ENCODE measurements at regions not wholly inside any gene's neighbourhood (a gene's known extent, or its start where the extent isn't known, plus 50 kb on each side); places are given as distances from the start of the nearest gene placed in this dataset.
A peak's percentile ranks its signal among the peaks of the same experiment; 100 is the strongest.
"Not testable (repeated sequence)": the region's sequence is repeated elsewhere in the genome, so short reads cannot be mapped to it uniquely, and the experiment has no call there.

GRCh38 chr10:25076506-25077177, 60.2 kb downstream of the THNSL1 start:
- DNase-seq (ENCODE audit: low read depth) = no peak

- DNase-seq (ENCODE audit: low read depth) = no peak
Measured at GRCh38 chr10:25078658-25079431, 62.4 kb downstream of the THNSL1 start.

- peak; percentile 28 for DNase-seq (ENCODE audit: low read depth)
Measured at GRCh38 chr10:25080880-25081581, 64.6 kb downstream of the THNSL1 start.

GRCh38 chr10:25082276-25083204, 66.1 kb downstream of the THNSL1 start:
- DNase-seq (ENCODE audit: low read depth) = no peak

GRCh38 chr10:25083546-25084111, 67.2 kb downstream of the THNSL1 start:
- no peak for DNase-seq (ENCODE audit: low read depth)

- DNase-seq (ENCODE audit: low read depth) = no peak
Measured at GRCh38 chr10:25084447-25084846, 68.0 kb downstream of the THNSL1 start.

- DNase-seq (ENCODE audit: low read depth) = no peak
Measured at GRCh38 chr10:25094590-25094989, 78.2 kb downstream of the THNSL1 start.

- DNase-seq (ENCODE audit: low read depth) = no peak
Measured at GRCh38 chr10:25097669-25098411, 77.0 kb upstream of the GPR158 start.

GRCh38 chr10:25100141-25100540, 74.7 kb upstream of the GPR158 start:
- no peak for DNase-seq (ENCODE audit: low read depth)

- DNase-seq (ENCODE audit: low read depth) = no peak
Measured at GRCh38 chr10:25101461-25102146, 73.2 kb upstream of the GPR158 start.

GRCh38 chr10:25102147-25102822, 72.5 kb upstream of the GPR158 start:
- no peak for DNase-seq (ENCODE audit: low read depth)

GRCh38 chr10:25103703-25104102, 71.1 kb upstream of the GPR158 start:
- DNase-seq (ENCODE audit: low read depth) = no peak

- no peak for DNase-seq (ENCODE audit: low read depth)
Measured at GRCh38 chr10:25104441-25104840, 70.4 kb upstream of the GPR158 start.

GRCh38 chr10:25105262-25105661, 69.5 kb upstream of the GPR158 start:
- DNase-seq (ENCODE audit: low read depth) = no peak

GRCh38 chr10:25105743-25106260, 69.0 kb upstream of the GPR158 start:
- no peak for DNase-seq (ENCODE audit: low read depth)

- DNase-seq (ENCODE audit: low read depth) = no peak
Measured at GRCh38 chr10:25107756-25108155, 67.0 kb upstream of the GPR158 start.

- not testable (repeated sequence) for DNase-seq (ENCODE audit: low read depth)
Measured at GRCh38 chr10:25109896-25110295, 64.9 kb upstream of the GPR158 start.

- DNase-seq (ENCODE audit: low read depth) = no peak
Measured at GRCh38 chr10:25112016-25112415, 62.8 kb upstream of the GPR158 start.

Measured in activated gamma-delta T cell treated with anti-CD3 and anti-CD28 coated beads, Interleukin-2, amount 50 U/mL, for 16 hours (primary cell).